ENCODE measurements at regions not wholly inside any gene's neighbourhood (a gene's known extent, or its start where the extent isn't known, plus 50 kb on each side); places are given as distances from the start of the nearest gene placed in this dataset.

DNA sequence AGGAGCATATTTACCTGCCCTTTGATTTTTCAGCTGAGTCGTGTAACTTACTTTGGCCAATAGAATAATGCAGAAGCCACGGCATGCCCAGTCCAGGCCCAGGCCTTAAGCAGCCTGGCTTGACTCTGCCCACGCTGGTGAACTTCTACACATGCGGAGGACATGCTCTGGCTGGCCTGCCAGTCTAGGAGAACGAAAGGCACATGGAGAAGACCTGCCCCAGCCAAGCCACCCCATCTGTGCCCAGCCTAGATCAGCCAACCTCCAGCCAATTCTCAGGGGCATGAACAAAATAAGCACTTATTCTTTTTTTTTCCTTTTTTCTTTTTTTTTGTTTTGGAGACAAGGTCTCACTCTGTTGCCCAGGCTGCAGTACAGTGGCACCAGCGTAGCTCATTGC is 112.7 kb upstream of the NANOS1 start:
- no peak for TF ChIP-seq CBX8 (IDR thresholded peaks at IDR 0.05; ENCODE audit: borderline replicate concordance, low read depth, low read length)
- TF ChIP-seq SP1 (IDR thresholded peaks at IDR 0.05; ENCODE audit: low read depth, low read length): no peak
- no peak for TF ChIP-seq ZNF274 (IDR thresholded peaks at IDR 0.05; ENCODE audit: borderline replicate concordance, extremely low read depth, low read length)
- TF ChIP-seq POLR2AphosphoS5 (IDR thresholded peaks at IDR 0.05; ENCODE audit: low read depth, low read length): no peak
- TF ChIP-seq, protein P1, sequence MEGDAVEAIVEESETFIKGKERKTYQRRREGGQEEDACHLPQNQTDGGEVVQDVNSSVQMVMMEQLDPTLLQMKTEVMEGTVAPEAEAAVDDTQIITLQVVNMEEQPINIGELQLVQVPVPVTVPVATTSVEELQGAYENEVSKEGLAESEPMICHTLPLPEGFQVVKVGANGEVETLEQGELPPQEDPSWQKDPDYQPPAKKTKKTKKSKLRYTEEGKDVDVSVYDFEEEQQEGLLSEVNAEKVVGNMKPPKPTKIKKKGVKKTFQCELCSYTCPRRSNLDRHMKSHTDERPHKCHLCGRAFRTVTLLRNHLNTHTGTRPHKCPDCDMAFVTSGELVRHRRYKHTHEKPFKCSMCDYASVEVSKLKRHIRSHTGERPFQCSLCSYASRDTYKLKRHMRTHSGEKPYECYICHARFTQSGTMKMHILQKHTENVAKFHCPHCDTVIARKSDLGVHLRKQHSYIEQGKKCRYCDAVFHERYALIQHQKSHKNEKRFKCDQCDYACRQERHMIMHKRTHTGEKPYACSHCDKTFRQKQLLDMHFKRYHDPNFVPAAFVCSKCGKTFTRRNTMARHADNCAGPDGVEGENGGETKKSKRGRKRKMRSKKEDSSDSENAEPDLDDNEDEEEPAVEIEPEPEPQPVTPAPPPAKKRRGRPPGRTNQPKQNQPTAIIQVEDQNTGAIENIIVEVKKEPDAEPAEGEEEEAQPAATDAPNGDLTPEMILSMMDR (IDR thresholded peaks at IDR 0.05; ENCODE audit: control extremely low read depth in 1 of 3, insufficient read depth in 1 of 3, low read depth in 1 of 3, low read length in 3 of 3): no peak
- TF ChIP-seq EP300 (IDR thresholded peaks at IDR 0.05; ENCODE audit: borderline replicate concordance in 1 of 2, low read depth in 2 of 2, low read length in 2 of 2): no peak
- no peak for TF ChIP-seq POLR2A (IDR thresholded peaks at IDR 0.05; ENCODE audit: control extremely low read depth in 1 of 2, low read depth in 2 of 2, low read length in 2 of 2)

Data from H1 (cell line).